ENCODE measurements at regions not wholly inside any gene's neighbourhood (a gene's known extent, or its start where the extent isn't known, plus 50 kb on each side); places are given as distances from the start of the nearest gene placed in this dataset.
"Not testable (repeated sequence)": the region's sequence is repeated elsewhere in the genome, so short reads cannot be mapped to it uniquely, and the experiment has no call there.

DNA sequence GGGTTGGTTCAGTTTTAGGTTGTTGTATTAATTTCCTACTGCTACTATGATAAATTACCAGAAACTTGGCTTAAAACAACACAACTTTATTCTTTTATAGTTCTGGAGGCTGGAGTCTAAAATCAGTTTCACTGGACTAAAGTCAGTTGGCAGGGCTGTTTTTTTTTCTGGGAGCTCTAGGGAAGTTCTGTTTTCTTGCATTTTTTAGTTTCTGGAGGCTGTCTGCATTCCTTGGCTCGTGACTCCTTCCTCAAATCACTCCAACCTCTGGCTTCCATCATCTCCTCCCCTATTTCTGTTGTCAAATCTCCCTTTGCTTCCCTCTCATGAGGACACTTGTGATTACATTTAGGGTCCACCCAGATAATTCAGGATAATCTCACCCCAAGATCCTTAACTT is 51.3 kb upstream of the SUB1 start:
- no peak overlapping the region for H3K4me3 ChIP-seq (ENCODE audit: control insufficient read depth, low read depth, low read length)
- TF ChIP-seq, protein P1, sequence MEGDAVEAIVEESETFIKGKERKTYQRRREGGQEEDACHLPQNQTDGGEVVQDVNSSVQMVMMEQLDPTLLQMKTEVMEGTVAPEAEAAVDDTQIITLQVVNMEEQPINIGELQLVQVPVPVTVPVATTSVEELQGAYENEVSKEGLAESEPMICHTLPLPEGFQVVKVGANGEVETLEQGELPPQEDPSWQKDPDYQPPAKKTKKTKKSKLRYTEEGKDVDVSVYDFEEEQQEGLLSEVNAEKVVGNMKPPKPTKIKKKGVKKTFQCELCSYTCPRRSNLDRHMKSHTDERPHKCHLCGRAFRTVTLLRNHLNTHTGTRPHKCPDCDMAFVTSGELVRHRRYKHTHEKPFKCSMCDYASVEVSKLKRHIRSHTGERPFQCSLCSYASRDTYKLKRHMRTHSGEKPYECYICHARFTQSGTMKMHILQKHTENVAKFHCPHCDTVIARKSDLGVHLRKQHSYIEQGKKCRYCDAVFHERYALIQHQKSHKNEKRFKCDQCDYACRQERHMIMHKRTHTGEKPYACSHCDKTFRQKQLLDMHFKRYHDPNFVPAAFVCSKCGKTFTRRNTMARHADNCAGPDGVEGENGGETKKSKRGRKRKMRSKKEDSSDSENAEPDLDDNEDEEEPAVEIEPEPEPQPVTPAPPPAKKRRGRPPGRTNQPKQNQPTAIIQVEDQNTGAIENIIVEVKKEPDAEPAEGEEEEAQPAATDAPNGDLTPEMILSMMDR (IDR thresholded peaks at IDR 0.05; ENCODE audit: control insufficient read depth, insufficient read depth, low read depth, low read length, missing control alignments) = no peak
- no peak for DNase-seq (ENCODE audit: low read depth)

DNA sequence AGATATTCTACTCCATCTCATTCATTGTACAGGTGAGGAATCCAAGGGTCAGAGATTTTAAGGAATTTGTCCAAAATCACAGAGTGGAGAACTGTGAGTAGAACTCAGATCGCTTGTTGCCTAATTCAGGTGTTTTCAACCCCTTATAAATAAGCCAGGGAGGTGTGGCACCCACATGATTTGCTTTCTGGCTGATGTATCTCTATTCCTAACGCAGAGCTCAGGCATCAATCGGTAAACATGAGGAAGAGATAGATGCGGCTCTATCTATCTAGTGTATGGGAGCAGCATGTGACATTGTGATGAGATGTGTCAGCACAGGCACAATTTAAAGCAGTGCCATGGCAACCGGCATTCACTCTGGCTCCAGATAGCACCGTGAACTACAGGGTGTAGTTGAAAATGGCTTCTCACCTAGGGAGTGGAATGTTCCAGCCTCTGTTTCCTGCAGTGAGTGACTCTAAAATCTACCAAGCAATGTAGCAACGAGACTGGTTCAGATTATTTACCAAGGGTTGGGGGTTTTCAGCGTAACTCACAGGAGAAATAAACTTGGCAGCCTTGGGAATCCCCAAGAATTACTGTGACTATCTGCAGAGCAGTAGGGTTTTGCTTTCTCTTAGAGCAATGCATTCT is 53.4 kb upstream of the SUB1 start:
- DNase-seq (ENCODE audit: low read depth) = no peak
- TF ChIP-seq, protein P1 (IDR thresholded peaks at IDR 0.05; ENCODE audit: control insufficient read depth, insufficient read depth, low read depth, low read length, missing control alignments) = no peak
- peak overlapping the region; percentile 9; the same call in 1 of the 2 replicates for H3K4me3 ChIP-seq (ENCODE audit: control insufficient read depth, low read depth, low read length)

GRCh38 chr5:32527321-32527720 is 58.0 kb upstream of the SUB1 start:
- not testable (repeated sequence) for H3K4me3 ChIP-seq (ENCODE audit: control insufficient read depth, low read depth, low read length); DNase-seq (ENCODE audit: low read depth)

DNA sequence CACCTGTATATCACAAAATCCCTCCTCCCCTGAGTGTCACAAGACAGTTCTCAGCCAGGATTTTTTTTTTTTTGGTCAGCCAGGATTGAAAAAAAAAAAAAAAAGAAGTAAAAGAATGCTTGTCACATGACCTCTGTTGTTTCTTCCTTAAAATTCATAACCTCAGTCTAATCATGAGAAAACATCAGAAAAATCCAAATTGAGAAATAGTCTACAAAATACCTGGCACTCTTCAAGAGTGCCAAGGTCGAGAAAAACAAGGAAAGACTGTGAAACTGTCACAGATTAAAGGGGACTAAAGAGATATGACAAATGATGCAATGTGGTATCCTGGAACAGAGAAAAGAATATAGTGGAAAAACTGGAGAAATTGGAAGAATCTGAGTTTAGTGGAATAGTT is 58.5 kb upstream of the SUB1 start:
- DNase-seq (ENCODE audit: low read depth) = no peak
- TF ChIP-seq, protein P1 (IDR thresholded peaks at IDR 0.05; ENCODE audit: control insufficient read depth, insufficient read depth, low read depth, low read length, missing control alignments) = no peak

DNA sequence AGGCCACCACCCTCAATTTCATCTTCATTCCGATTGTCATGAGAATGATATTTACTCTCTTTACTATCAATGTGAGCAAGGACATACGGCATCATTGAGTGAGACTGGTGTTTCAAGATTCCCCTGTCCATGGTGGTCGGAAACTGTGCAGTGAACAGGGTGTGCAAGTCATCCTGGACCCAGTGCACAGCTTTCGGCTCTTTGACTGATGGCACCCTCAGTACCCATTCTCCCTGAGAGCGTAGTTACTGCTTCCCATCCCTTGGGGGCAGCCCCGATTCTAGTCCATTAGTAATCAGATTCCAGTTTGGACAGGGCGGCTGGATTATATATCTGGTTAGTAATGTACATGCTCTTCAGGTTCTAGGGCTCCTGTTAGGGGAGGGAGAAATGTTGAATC is 61.7 kb upstream of the SUB1 start:
- DNase-seq (ENCODE audit: low read depth) = no peak
- TF ChIP-seq, protein P1 (IDR thresholded peaks at IDR 0.05; ENCODE audit: control insufficient read depth, insufficient read depth, low read depth, low read length, missing control alignments) = no peak
- H3K4me3 ChIP-seq (ENCODE audit: control insufficient read depth, low read depth, low read length) = no peak overlapping the region

More for the DNA sequence above, 58.5 kb upstream of the SUB1 start:
- H3K4me3 ChIP-seq (ENCODE audit: control insufficient read depth, low read depth, low read length) = no peak overlapping the region

DNA sequence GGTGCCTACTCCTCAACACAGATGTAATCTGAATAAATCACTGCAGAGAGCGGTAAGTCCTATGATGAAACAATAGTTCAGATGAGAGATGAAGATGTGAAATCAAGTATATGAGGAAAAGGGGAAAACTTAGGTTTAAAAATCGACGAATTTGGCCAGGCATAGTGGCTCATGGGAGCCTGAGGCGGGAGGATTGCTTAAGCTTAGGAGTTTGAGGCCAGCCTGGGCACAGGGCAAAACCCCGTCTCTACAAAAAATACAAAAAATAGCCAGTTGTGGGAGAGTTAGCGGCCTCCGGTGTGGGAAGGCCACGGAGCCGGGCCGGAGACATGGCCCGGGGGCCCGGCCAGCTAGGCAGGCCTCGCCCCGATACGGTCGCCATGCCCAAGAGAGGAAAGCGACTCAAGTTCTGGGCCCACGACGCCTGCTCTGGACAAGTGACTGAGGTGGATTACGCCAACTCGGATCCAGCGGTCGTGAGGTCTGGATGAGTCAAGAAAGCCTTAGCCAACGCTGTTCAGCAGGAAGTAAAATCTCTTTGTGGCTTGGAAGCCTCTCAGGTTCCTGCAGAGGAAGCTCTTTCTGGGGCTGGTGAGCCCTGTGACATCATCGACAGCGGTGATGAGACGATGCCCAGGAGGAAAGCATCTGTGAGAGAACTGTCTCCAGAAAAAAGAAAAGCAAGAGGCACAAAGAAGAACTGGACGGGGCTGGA is 62.8 kb upstream of the SUB1 start:
- peak; percentile 91 for DNase-seq (ENCODE audit: low read depth)
- TF ChIP-seq, protein P1 (IDR thresholded peaks at IDR 0.05; ENCODE audit: control insufficient read depth, insufficient read depth, low read depth, low read length, missing control alignments) = no peak
- H3K4me3 ChIP-seq (ENCODE audit: control insufficient read depth, low read depth, low read length) = no peak overlapping the region

GRCh38 chr5:32521481-32521880 is 63.9 kb upstream of the SUB1 start:
- TF ChIP-seq, protein P1 (IDR thresholded peaks at IDR 0.05; ENCODE audit: control insufficient read depth, insufficient read depth, low read depth, low read length, missing control alignments) = no peak
- DNase-seq (ENCODE audit: low read depth) = no peak
- no peak overlapping the region for H3K4me3 ChIP-seq (ENCODE audit: control insufficient read depth, low read depth, low read length)

Measured in AG09309 (cell line).